ENCODE measurements at regions not wholly inside any gene's neighbourhood (a gene's known extent, or its start where the extent isn't known, plus 50 kb on each side); places are given as distances from the start of the nearest gene placed in this dataset.

DNA sequence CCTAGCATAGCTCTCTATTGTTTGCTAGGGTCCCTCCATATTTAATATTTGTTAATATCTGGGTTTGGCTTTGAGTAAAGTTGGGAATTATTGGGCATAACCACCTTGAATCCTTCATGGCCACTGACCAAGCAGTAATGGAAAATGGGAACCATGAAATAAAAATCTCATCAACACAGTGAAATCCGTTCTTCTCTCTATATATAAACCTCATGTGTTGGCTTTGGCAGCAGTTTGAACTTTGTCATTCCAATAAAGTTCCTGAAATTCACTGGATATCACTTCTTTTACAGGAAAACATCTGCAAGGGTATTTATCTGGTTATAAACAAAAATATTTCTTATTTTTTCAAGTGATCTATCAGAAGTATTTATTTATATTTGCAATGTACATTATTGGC lies 93.0 kb upstream of the MPDZ start:
- DNase-seq (ENCODE audit: low read depth in 2 of 3, low spot score in 2 of 3): no peak

DNA sequence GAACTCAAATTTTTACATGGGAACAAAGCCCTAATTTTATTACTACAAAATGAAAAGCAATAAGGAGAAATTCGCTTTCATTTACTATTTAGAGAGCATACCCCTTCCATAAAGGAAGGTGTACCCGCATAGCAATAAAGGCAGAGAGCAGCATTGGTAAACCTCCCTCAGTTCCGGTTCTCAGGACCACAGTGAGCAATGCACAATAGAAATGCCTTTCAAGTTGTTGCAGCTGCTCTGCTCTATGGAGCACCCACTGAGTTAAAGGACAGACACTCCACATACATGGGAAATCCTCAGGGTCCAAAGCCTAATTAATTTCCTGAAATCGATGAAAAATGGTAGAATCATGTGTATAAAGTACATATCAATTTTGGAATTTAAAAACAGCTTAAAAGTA lies 89.9 kb upstream of the MPDZ start:
- DNase-seq (ENCODE audit: low read depth in 2 of 3, low spot score in 2 of 3): no peak

DNA sequence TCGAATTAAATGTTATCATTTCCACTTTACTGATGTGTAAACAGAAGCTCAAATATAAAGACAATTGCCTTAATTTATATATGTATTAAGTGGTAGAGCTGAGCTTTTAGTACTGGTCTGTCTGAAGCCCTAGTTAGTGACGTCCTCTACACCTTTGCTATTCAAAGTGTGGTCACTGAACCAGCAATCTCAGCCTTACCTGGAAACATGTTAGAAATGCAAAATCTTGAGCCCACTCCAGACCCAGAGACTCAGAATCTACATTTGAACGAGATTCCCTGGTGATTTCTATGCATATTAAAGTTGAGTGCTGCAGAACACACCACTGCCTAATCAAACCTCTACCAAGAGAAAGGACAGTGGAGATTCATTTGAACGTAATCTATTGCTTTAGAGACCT lies 88.3 kb upstream of the MPDZ start:
- no peak for DNase-seq (ENCODE audit: low read depth in 2 of 3, low spot score in 2 of 3)

DNA sequence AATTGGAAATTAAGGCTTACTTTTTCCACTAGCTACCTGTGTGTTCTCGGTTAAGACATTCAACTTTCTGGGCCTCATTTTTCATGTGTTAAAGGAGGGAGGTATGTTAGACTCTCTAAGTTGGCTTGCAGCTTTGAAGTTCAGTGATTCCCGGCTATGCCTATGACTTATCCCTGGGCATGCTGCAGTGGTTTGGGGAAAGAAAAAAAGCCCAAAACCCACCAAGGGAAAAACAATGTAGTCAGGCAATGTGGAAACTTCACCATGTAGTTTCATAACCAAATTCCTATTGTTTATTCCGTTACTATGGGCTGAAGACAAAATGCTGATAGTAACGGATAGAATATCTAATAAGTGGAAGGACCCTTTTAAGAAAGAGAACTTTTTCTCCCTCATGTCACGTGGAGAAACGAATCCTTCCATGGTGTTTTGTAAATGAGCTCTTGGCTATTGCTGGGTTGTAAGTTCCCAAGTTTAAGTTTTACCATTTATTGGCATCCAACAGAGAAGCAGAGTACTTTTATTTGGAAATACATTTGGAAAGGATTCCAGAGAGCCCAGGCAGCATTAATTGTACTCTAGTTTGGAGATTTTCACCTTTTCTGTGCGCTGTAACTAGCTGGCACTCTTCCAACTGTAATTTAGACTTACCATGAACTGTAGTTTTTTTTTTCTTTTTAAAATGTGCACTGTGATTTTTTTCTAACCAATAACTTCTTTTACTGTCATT lies 84.9 kb upstream of the MPDZ start:
- no peak for DNase-seq (ENCODE audit: low read depth in 2 of 3, low spot score in 2 of 3)

DNA sequence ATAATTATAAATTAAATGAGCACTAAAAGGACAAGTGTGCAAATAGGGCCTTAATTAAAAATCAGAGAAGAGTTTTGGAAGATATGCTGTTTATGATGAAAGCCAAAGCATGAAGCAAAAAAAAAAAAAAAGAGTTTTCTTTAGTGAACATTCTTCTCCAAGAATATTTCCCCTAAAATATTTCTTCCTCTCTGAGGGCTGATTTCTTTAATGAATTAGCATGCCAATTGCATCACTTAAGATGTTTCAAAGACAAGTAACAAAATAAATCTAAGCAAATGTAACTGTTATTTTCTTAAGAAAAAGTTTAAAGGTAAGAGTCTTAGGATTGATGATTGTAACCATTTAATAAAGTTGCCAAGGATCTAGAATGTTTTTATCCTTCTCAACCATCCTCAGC lies 81.6 kb upstream of the MPDZ start:
- DNase-seq (ENCODE audit: low read depth in 2 of 3, low spot score in 2 of 3): no peak

DNA sequence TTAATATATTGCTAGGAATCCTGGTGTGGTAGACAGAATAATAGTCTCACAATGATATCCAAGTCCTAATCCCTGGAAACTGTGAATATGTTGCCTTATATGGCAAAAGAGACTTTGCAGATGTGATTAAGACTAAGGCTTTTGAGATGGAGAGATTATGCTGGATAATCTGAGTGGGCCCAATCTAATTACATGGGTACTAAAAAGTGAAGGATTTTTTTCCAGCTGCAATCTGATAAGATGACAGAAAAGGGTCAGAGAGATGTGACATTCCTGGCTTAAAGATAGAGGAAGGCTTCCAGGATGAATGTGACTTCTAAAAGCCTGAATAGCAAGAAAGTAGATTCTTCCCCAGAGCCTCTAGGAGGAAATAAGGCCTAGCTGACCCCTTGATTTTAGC lies 80.7 kb upstream of the MPDZ start:
- no peak for DNase-seq (ENCODE audit: low read depth in 2 of 3, low spot score in 2 of 3)

DNA sequence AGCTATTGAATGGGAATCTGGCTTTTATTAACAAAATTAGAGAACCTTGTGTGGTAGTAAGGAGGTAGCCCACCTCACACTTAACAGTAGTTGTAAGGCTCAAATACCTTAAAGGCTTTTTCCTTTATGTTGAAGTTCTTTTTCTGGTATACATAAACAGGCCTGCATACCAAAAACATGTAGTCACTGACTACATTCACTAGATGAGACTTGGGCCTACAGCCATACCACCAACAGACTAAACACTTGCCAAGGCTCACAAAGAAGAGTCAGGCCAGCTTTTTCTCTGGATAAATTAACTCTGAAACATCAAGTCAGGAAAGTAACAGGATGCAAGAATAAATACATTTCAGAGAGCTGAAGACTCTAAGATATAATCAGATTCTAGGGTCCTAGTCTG lies 78.6 kb upstream of the MPDZ start:
- DNase-seq (ENCODE audit: low read depth in 2 of 3, low spot score in 2 of 3): no peak

DNA sequence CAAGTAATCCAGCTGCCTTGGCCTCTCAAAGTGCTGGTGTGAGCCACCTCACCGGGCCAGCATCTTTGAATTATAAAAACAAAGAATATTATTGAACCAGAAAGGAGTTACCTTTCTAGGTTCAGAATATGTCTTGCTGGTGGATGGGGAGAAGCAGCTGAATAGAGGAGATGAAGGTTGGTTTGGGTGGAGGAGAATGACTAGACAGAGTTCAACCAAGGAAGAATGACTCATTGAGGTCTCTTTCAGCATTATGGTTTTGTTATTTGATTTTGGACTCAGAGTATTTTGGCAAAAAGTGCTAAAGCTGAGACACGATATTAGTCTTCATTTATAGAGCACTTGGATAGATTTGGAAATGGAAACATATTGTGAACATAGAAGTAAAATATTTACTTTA lies 75.2 kb upstream of the MPDZ start:
- DNase-seq (ENCODE audit: low read depth in 2 of 3, low spot score in 2 of 3): no peak

DNA sequence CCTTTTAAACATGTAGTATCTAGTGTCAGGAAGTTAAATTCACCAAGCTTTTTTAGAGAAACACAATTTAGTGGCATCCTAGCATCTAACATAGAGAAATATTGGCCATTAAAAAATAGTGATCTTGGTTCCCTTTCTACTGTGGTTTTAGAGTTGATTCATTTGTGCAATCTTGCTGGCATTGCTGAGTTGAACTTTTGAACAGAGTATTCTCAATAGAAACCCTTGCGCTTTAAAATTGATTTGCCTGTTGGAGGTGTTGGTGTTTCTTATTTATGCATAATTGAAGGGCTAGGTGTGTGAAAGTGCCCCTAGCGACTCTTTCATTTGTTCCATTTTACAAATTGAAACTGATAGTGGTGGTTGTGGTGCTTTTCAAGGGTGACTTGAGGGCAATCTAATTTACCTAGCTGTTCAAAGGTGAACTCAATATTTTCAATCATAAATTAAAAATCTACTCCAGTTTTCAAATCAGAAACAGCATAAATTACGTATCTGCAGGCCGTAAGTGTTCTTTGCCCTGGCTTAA lies 73.0 kb upstream of the MPDZ start:
- no peak for DNase-seq (ENCODE audit: low read depth in 2 of 3, low spot score in 2 of 3)

DNA sequence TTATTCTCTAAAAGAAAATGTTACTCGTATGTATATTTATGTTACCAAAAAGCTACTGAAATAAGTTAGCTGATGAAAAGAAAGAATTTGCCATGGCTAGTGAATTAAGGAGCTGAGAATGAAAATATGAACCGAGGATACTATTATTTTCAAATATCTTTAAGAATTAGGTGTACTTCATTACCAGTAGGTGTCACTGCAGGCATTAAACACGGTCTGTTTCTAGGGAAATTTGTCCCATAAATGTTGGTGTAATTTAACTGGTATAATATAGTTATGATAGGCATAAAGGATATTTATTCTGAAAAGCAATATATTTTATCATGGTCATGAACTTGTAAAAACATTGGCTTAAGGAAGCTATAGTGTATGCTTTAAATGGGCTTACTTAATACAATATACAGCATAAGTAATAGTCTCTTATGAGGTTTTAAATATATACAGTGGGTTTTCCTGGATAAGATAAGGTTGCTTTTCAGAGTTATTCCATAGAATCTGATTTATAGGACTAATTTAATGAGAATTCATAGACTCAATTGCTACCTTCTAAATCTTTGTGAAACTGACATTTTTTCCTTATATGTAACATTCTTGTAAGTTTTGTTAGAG lies 72.4 kb upstream of the MPDZ start:
- peak in 2 of 3 donors; percentile 4 to 41 for DNase-seq (ENCODE audit: low read depth in 2 of 3, low spot score in 2 of 3)

DNA sequence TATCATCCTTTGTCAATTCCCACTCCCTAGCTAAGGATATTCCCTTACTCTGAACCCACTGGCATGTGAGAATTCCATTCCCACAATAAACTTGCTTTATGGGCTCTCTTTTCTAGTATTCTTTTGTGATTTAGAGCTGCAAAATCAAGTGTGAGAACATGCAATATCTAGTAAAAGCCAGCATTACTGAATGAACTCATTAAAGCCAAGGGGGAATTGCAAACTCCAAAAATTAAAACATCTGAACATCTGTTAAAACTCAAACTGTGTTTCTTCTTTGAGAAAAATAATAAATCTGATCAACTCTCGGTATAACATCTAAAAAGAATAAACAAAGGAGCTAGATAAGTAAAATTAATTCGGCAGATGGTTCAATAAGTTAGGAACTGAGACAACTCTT lies 53.1 kb upstream of the MPDZ start:
- no peak for DNase-seq (ENCODE audit: low read depth in 2 of 3, low spot score in 2 of 3)

DNA sequence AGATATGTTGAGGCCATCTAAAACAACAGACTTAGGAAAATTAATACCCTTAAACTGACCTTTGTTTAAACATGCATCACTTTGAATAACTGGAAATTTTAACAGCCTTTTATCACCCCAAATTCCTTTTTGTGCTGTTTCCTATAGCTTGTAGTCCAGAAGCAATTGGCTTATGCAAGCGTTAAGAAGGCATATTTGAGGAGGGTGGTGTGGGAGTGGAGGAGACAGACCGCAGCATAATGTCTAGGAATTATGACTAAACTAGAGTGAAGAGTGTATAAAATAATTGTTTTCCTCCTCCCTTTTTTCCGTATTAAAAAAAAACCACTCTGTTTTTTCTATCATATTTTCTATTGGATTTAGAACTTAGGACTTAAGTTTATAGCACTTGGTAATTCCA lies 51.8 kb upstream of the MPDZ start:
- no peak for DNase-seq (ENCODE audit: low read depth in 2 of 3, low spot score in 2 of 3)

DNA sequence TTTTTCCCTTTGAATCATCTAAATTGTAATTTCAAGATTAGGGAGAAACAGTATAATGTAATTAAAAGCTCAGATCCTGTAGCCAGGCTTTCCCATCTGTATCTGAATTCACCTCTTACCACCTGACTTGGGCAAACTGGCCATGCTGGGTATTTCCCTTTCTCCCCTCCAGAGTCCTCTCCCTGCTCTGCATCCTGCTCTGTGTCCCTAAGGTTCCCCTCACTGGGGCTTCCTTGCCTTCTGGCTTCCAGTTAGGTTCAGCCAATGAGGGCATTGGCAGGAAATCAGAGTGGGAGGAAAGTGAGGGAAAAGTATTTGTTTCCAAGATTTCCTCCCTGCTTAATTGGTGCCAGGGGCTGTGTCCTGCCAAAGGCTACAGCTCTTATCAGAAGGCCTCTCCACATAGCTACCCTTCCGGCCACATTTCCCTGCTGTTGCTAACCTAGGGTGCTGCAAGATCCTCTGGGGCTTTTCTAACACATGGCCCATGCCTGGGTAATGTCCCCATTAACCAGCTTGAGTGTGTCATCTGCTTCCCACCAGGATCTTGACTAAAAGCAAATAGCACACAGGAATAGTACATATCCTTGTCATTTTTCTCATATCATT lies 51.0 kb upstream of the MPDZ start:
- no peak for DNase-seq (ENCODE audit: low read depth in 2 of 3, low spot score in 2 of 3)

Data from hematopoietic multipotent progenitor cell (in vitro differentiated cells).